IMR-90 (cell line): ENCODE measurements at regions not wholly inside any gene's neighbourhood (a gene's known extent, or its start where the extent isn't known, plus 50 kb on each side); places are given as distances from the start of the nearest gene placed in this dataset.

Source experiments
- ATAC-seq: fragments of 200-7000 bp; cut with Tn5 transposase; 2 replicates; pipeline ENCODE4 v1.9.1; 2020; ENCODE audit warnings: low read depth, mild to moderate bottlenecking, moderate library complexity
- BruUV-seq: library from RNA; stranded (reverse); fragments of 400-500 nt; replicated peaks from 2 replicates; lab custom pipeline; 2021; lab: Mats Ljungman, UMichigan
- CTCF ChIA-PET: fragments of 300-600 bp; formaldehyde crosslinking; extraction: SDS; loops from one replicate; lab custom pipeline; 2021; ENCODE audit warnings: antibody characterized with exemption; lab: Yijun Ruan, JAX
- POLR2A ChIA-PET: fragments of 300-600 bp; sonication (Branson Sonifier 250); formaldehyde crosslinking; loops from one replicate; lab custom pipeline; 2022; ENCODE audit warnings: antibody characterized with exemption; ENCODE audit not compliant: unreplicated experiment; lab: Charles Lee
- DNase-seq: peaks from one replicate; pipeline ENCODE4 v3.0.0; 2013
- H2AFZ ChIP-seq: replicated peaks from 2 replicates; pipeline ENCODE3; 2013; ENCODE audit warnings: low read length, mild to moderate bottlenecking; ENCODE audit not compliant: poor library complexity
- H2AK5ac ChIP-seq: 2 replicates; pipeline ENCODE4 v1.6.1; 2013; ENCODE audit warnings: low read depth, low read length, inconsistent platforms
- H2AK9ac ChIP-seq: replicated peaks from 2 replicates; pipeline ENCODE3; 2013; ENCODE audit warnings: mild to moderate bottlenecking, low read depth, low read length, moderate library complexity; ENCODE audit not compliant: poor library complexity
- H2BK120ac ChIP-seq: 2 replicates; pipeline ENCODE4 v1.6.1; 2013; ENCODE audit warnings: low read depth, low read length, inconsistent platforms
- H2BK15ac ChIP-seq: 3 replicates; pipeline ENCODE4 v1.6.1; 2013; ENCODE audit warnings: low read depth, low read length, inconsistent platforms
- H2BK20ac ChIP-seq: 2 replicates; pipeline ENCODE4 v1.6.1; 2013; ENCODE audit warnings: low read depth, mild to moderate bottlenecking, inconsistent platforms, low read length, moderate library complexity
- H2BK5ac ChIP-seq: 2 replicates; pipeline ENCODE4 v1.6.1; 2013; ENCODE audit warnings: mild to moderate bottlenecking, low read depth, low read length, inconsistent platforms; ENCODE audit not compliant: poor library complexity, severe bottlenecking
- H3K14ac ChIP-seq: replicated peaks from 2 replicates; pipeline ENCODE4 v1.6.1; 2013; ENCODE audit warnings: low read depth, low read length, inconsistent platforms
- H3K18ac ChIP-seq: 2 replicates; pipeline ENCODE4 v1.6.1; 2013; ENCODE audit warnings: low read depth, low read length, control low read depth
- H3K23ac ChIP-seq: 2 replicates; pipeline ENCODE4 v1.6.1; 2013; ENCODE audit warnings: low read depth, low read length, inconsistent platforms
- H3K27ac ChIP-seq: 2 replicates; pipeline ENCODE4 v1.5.1; 2013; ENCODE audit warnings: mild to moderate bottlenecking, control low read depth, low read length; ENCODE audit not compliant: insufficient read depth
- H3K27me3 ChIP-seq: 2 replicates; pipeline ENCODE4 v1.6.1; 2013; ENCODE audit warnings: low read length; ENCODE audit not compliant: control insufficient read depth, insufficient read depth
- H3K36me3 ChIP-seq: 2 replicates; pipeline ENCODE4 v1.6.1; 2013; ENCODE audit warnings: low read length, mixed read lengths; ENCODE audit not compliant: control insufficient read depth, insufficient read depth
- H3K4ac ChIP-seq: 2 replicates; pipeline ENCODE4 v1.6.1; 2013; ENCODE audit warnings: low read depth, low read length, inconsistent platforms
- H3K4me1 ChIP-seq: 2 replicates; pipeline ENCODE4 v1.6.1; 2013; ENCODE audit warnings: low read length, mixed read lengths; ENCODE audit not compliant: control insufficient read depth, insufficient read depth
- H3K4me2 ChIP-seq: 2 replicates; pipeline ENCODE4 v1.6.1; 2013; ENCODE audit warnings: low read depth, mild to moderate bottlenecking, control low read depth, low read length, moderate library complexity
- H3K4me3 ChIP-seq: 2 replicates; pipeline ENCODE4 v1.5.1; 2013; ENCODE audit warnings: low read depth, mild to moderate bottlenecking, control low read depth, low read length, moderate library complexity; ENCODE audit not compliant: insufficient read depth
- H3K56ac ChIP-seq: 2 replicates; pipeline ENCODE4 v1.6.1; 2013; ENCODE audit warnings: low read length, inconsistent platforms; ENCODE audit not compliant: insufficient read depth; ENCODE audit errors: extremely low read depth
- H3K79me1 ChIP-seq, 2 experiments: 2 replicates each; pipeline ENCODE4 v1.6.1; 2013; ENCODE audit warnings: low read length in 2 of 2, inconsistent platforms in 1 of 2, low read depth in 1 of 2
- H3K9ac ChIP-seq: 2 replicates; pipeline ENCODE4 v1.6.1; 2013; ENCODE audit warnings: low read depth, low read length, control low read depth
- H3K9me1 ChIP-seq: 2 replicates; pipeline ENCODE4 v1.6.1; 2013; ENCODE audit warnings: low read length, inconsistent platforms; ENCODE audit not compliant: insufficient read depth
- H3K9me3 ChIP-seq: 2 replicates; pipeline ENCODE4 v1.6.1; 2013; ENCODE audit warnings: low read length; ENCODE audit not compliant: control insufficient read depth, insufficient read depth
- H4K20me1 ChIP-seq: 2 replicates; pipeline ENCODE4 v1.6.1; 2013; ENCODE audit warnings: low read length, inconsistent platforms; ENCODE audit not compliant: insufficient read depth
- H4K5ac ChIP-seq: 2 replicates; pipeline ENCODE4 v1.6.1; 2013; ENCODE audit warnings: mild to moderate bottlenecking, low read depth, low read length, control low read depth
- H4K8ac ChIP-seq, 2 experiments: 2 replicates each; pipeline ENCODE4 v1.6.1; 2013; ENCODE audit warnings: low read depth in 2 of 2, low read length in 2 of 2, control low read depth in 1 of 2, inconsistent platforms in 1 of 2
- H4K91ac ChIP-seq: 2 replicates; pipeline ENCODE4 v1.6.1; 2013; ENCODE audit warnings: low read depth, low read length, inconsistent platforms; ENCODE audit not compliant: insufficient read depth
- BHLHE40 ChIP-seq: fragments of 150-350 bp; IDR thresholded peaks from 2 replicates; pipeline ENCODE4 v1.6.1; 2016; ENCODE audit warnings: mild to moderate bottlenecking, low read depth, low read length
- CHD1 ChIP-seq: IDR thresholded peaks from 2 replicates; pipeline ENCODE4 v1.6.1; 2012; ENCODE audit warnings: low read depth, low read length, improper control_type of control experiment
- CTCF ChIP-seq: conservative IDR thresholded peaks from 2 replicates; pipeline ENCODE4 v1.5.1; 2012; ENCODE audit warnings: mild to moderate bottlenecking, low read depth, low read length, improper control_type of control experiment
- ELK1 ChIP-seq: fragments of 150-350 bp; IDR thresholded peaks from 2 replicates; pipeline ENCODE4 v1.6.1; 2016; ENCODE audit warnings: low read depth, mild to moderate bottlenecking, low read length, moderate library complexity, borderline replicate concordance
- MAFK ChIP-seq: IDR thresholded peaks from 2 replicates; pipeline ENCODE4 v1.6.1; 2012; ENCODE audit warnings: low read depth, low read length, improper control_type of control experiment
- MAZ ChIP-seq: IDR thresholded peaks from 2 replicates; pipeline ENCODE4 v1.6.1; 2012; ENCODE audit warnings: low read depth, mild to moderate bottlenecking, low read length, improper control_type of control experiment, moderate library complexity, borderline replicate concordance
- MXI1 ChIP-seq: IDR thresholded peaks from 2 replicates; pipeline ENCODE4 v1.6.1; 2012; ENCODE audit warnings: low read depth, mild to moderate bottlenecking, low read length, moderate library complexity, borderline replicate concordance
- NFE2L2 ChIP-seq: fragments of 150-350 bp; IDR thresholded peaks from 2 replicates; pipeline ENCODE4 v1.6.1; 2016; ENCODE audit warnings: low read depth, mild to moderate bottlenecking, low read length
- POLR2A ChIP-seq: IDR thresholded peaks from 2 replicates; pipeline ENCODE4 v1.6.1; 2012; ENCODE audit warnings: mild to moderate bottlenecking, low read depth, low read length
- RAD21 ChIP-seq: IDR thresholded peaks from 2 replicates; pipeline ENCODE4 v1.6.1; 2012; ENCODE audit warnings: low read length, improper control_type of control experiment
- USF2 ChIP-seq: fragments of 150-350 bp; IDR thresholded peaks from 2 replicates; pipeline ENCODE4 v1.6.1; 2017; ENCODE audit warnings: mild to moderate bottlenecking, antibody characterized with exemption, low read length, low read depth
- WGBS, 2 experiments: methylation state at CpG; one replicate each; pipeline versions ENCODE4 v1.1.5 to v1.1.7; 2013; ENCODE audit warnings: missing lambda C conversion rate in 2 of 2; ENCODE audit not compliant: insufficient read length in 1 of 2; ENCODE audit errors: extremely low coverage in 2 of 2; 5-methylcytosine and 5-hydroxymethylcytosine counted together
- dilution Hi-C: fragments of 300-500 bp; cut with HindIII; formaldehyde crosslinking; loops from one replicate; pipeline ENCODE4 v1.14.3; 2018; ENCODE audit warnings: low sequenced_read_pairs; ENCODE audit not compliant: unreplicated experiment
- in situ Hi-C: fragments of 300-500 bp; cut with MboI; formaldehyde crosslinking; loops from 3 replicates; pipeline ENCODE4 v1.14.3; 2019; ENCODE audit warnings: low sequenced_read_pairs, inconsistent platforms, mixed read lengths
- intact Hi-C: fragments of 100-400 bp; cut with micrococcal nuclease; formaldehyde crosslinking; loops from 2 replicates; pipeline ENCODE4 v1.10.0; 2022

GRCh38 chr2:4695281-4695861, 992.0 kb downstream of the DCDC2C start:
- Histone ChIP-seq H2BK120ac (no peak overlapping the region), H3K27me3 (no peaks in the 10 kb centered on the region), H3K4ac (no peak overlapping the region), H3K4me1 (no peaks in the 10 kb centered on the region), H4K91ac (no peak overlapping the region), H3K9ac (no peak overlapping the region), H4K20me1 (no peaks in the 10 kb centered on the region), H3K56ac (no peak overlapping the region), H3K27ac (no peak overlapping the region), H2AK5ac (no peak overlapping the region), H2AK9ac (no peak overlapping the region), H3K23ac (no peak overlapping the region), H4K5ac (no peak overlapping the region), H2BK20ac (no peak overlapping the region), H2AFZ (no peak overlapping the region), H3K18ac (no peak overlapping the region), H3K9me3 (peaks cover 12% of the 10 kb centered on the region), H2BK5ac (no peak overlapping the region), H3K4me2 (no peak overlapping the region), H3K14ac (no peak overlapping the region), H2BK15ac (no peak overlapping the region), H3K79me1 (no peaks in the 10 kb centered on the region), H4K8ac (no peak overlapping the region), H3K4me3 (no peak overlapping the region), H3K36me3 (no peaks in the 10 kb centered on the region), H3K9me1 (no peaks in the 10 kb centered on the region)
- ChIA-PET POLR2A (no interaction called here), CTCF (no interaction called here)
- in situ Hi-C loops (no loop called here), dilution Hi-C loops (no loop called here), intact Hi-C loops (no loop called here)
- ATAC-seq = no peak
- BruUV-seq = no TSS peak
- no peak for TF ChIP-seq USF2
- no peak for TF ChIP-seq CHD1
- no peak for TF ChIP-seq MXI1
- TF ChIP-seq RAD21 = no peak
- TF ChIP-seq ELK1 = no peak
- no peak for TF ChIP-seq POLR2A
- no peak for TF ChIP-seq NFE2L2
- no peak for TF ChIP-seq MAZ
- no peak for TF ChIP-seq BHLHE40
- no peak for TF ChIP-seq CTCF
- TF ChIP-seq MAFK = no peak
- no CpG with 5 or more reads among the region's 2 CpGs for WGBS, 2 experiments
- DNase-seq = no peak
